WTC11 (cell line): ENCODE measurements at regions not wholly inside any gene's neighbourhood (a gene's known extent, or its start where the extent isn't known, plus 50 kb on each side); places are given as distances from the start of the nearest gene placed in this dataset.

Experiments
- ATAC-seq: fragments of 200-7000 bp; cut with Tn5 transposase; 2 replicates; pipeline ENCODE4 v1.10.0; 2021; ENCODE audit warnings: mild to moderate bottlenecking, moderate library complexity
- CTCF ChIA-PET: fragments of 300-600 bp; sonication (Branson Sonifier 250); formaldehyde crosslinking; loops from one replicate; lab custom pipeline; 2021; ENCODE audit warnings: antibody characterized with exemption; lab: Charles Lee
- POLR2A ChIA-PET: fragments of 350-600 bp; sonication (Branson Sonifier 250); formaldehyde crosslinking; loops from one replicate; lab custom pipeline; 2021; ENCODE audit warnings: antibody characterized with exemption; lab: Charles Lee
- DNase-seq: peaks from one replicate; pipeline ENCODE4 v3.0.0; 2021; ENCODE audit warnings: low spot score
- H3K27ac Mint-ChIP-seq: 2 replicates; pipeline ENCODE4 v1.8.0; 2021; ENCODE audit warnings: mixed read lengths
- H3K27me3 Mint-ChIP-seq: 2 replicates; pipeline ENCODE4 v1.8.0; 2021; ENCODE audit warnings: low read depth, mild to moderate bottlenecking, moderate library complexity, mixed read lengths
- H3K36me3 Mint-ChIP-seq: 2 replicates; pipeline ENCODE4 v1.8.0; 2021; ENCODE audit warnings: mixed read lengths
- H3K4me1 Mint-ChIP-seq: 2 replicates; pipeline ENCODE4 v1.8.0; 2022; ENCODE audit warnings: mixed read lengths
- H3K4me3 Mint-ChIP-seq: 2 replicates; pipeline ENCODE4 v1.8.0; 2021; ENCODE audit warnings: mild to moderate bottlenecking, moderate library complexity, mixed read lengths
- H3K9me3 Mint-ChIP-seq: 2 replicates; pipeline ENCODE4 v1.8.0; 2021; ENCODE audit warnings: mixed read lengths
- ATF1 ChIP-seq: sonication (generic); formaldehyde crosslinking; IDR thresholded peaks from 2 replicates; pipeline ENCODE4 v1.8.1; 2023; ENCODE audit warnings: mild to moderate bottlenecking, moderate library complexity, missing genetic modification reagents
- ATF2 ChIP-seq: sonication (generic); formaldehyde crosslinking; IDR thresholded peaks from 2 replicates; pipeline ENCODE4 v1.8.1; 2022; ENCODE audit warnings: low read depth, missing genetic modification reagents, borderline replicate concordance
- CDX4 ChIP-seq: fragments of 250-450 bp; sonication (Bioruptor Pico); IDR thresholded peaks from 2 replicates; pipeline ENCODE4 v1.9.0; 2021; ENCODE audit warnings: moderate library complexity, mild to moderate bottlenecking, inconsistent platforms, borderline replicate concordance
- E2F1 ChIP-seq: sonication (generic); formaldehyde crosslinking; IDR thresholded peaks from 2 replicates; pipeline ENCODE4 v1.8.0; 2022; ENCODE audit warnings: mild to moderate bottlenecking, missing genetic modification reagents
- E2F4 ChIP-seq: sonication (generic); formaldehyde crosslinking; IDR thresholded peaks from 2 replicates; pipeline ENCODE4 v1.8.1; 2022; ENCODE audit warnings: low read depth, mild to moderate bottlenecking, moderate library complexity, missing genetic modification reagents, borderline replicate concordance
- ESRRA ChIP-seq: sonication (generic); formaldehyde crosslinking; IDR thresholded peaks from 2 replicates; pipeline ENCODE4 v1.8.1; 2022; ENCODE audit warnings: mild to moderate bottlenecking, missing genetic modification reagents, borderline replicate concordance
- HMGA2 ChIP-seq: fragments of 250-450 bp; sonication (Bioruptor Pico); IDR thresholded peaks from 2 replicates; pipeline ENCODE4 v1.4.0; 2021; ENCODE audit warnings: mild to moderate bottlenecking, moderate library complexity
- HMGXB4 ChIP-seq: sonication (generic); formaldehyde crosslinking; IDR thresholded peaks from 2 replicates; pipeline ENCODE4 v1.8.1; 2023; ENCODE audit warnings: mild to moderate bottlenecking, moderate library complexity, missing genetic modification reagents
- JUN ChIP-seq: sonication (generic); formaldehyde crosslinking; IDR thresholded peaks from 2 replicates; pipeline ENCODE4 v1.8.0; 2023; ENCODE audit warnings: mild to moderate bottlenecking, missing genetic modification reagents
- MAX ChIP-seq: sonication (generic); formaldehyde crosslinking; IDR thresholded peaks from 2 replicates; pipeline ENCODE4 v1.8.0; 2022; ENCODE audit warnings: mild to moderate bottlenecking, missing genetic modification reagents
- MLX ChIP-seq: sonication (generic); formaldehyde crosslinking; IDR thresholded peaks from 2 replicates; pipeline ENCODE4 v1.8.1; 2023; ENCODE audit warnings: mild to moderate bottlenecking, missing genetic modification reagents, moderate library complexity
- NFE2L1 ChIP-seq: sonication (generic); formaldehyde crosslinking; IDR thresholded peaks from 2 replicates; pipeline ENCODE4 v1.8.1; 2023; ENCODE audit warnings: missing genetic modification reagents
- SMAD3 ChIP-seq: sonication (generic); formaldehyde crosslinking; IDR thresholded peaks from 2 replicates; pipeline ENCODE4 v1.8.0; 2022; ENCODE audit warnings: missing genetic modification reagents, mild to moderate bottlenecking, borderline replicate concordance
- SMAD4 ChIP-seq: sonication (generic); formaldehyde crosslinking; IDR thresholded peaks from 2 replicates; pipeline ENCODE4 v1.8.0; 2022; ENCODE audit warnings: mild to moderate bottlenecking, missing genetic modification reagents
- STAT6 ChIP-seq: sonication (generic); formaldehyde crosslinking; conservative IDR thresholded peaks from 2 replicates; pipeline ENCODE4 v1.8.1; 2023; ENCODE audit warnings: mild to moderate bottlenecking, low read depth, missing genetic modification reagents, moderate library complexity
- TCF7 ChIP-seq: sonication (generic); formaldehyde crosslinking; IDR thresholded peaks from 2 replicates; pipeline ENCODE4 v1.8.0; 2022; ENCODE audit warnings: mild to moderate bottlenecking, low read depth, missing genetic modification reagents, moderate library complexity
- ZNF396 ChIP-seq: fragments of 250-450 bp; sonication (Bioruptor Pico); IDR thresholded peaks from 2 replicates; pipeline ENCODE4 v1.8.0; 2021; ENCODE audit warnings: mild to moderate bottlenecking, moderate library complexity, borderline replicate concordance
- ZNF425 ChIP-seq: fragments of 250-450 bp; sonication (Bioruptor Pico); conservative IDR thresholded peaks from 2 replicates; pipeline ENCODE4 v1.9.0; 2021; ENCODE audit warnings: mild to moderate bottlenecking
- ZNF532 ChIP-seq: fragments of 250-450 bp; sonication (Bioruptor Pico); IDR thresholded peaks from 2 replicates; pipeline ENCODE4 v1.9.0; 2021; ENCODE audit warnings: mild to moderate bottlenecking, borderline replicate concordance

GRCh38 chr4:15234856-15235126 lies 193.0 kb upstream of the C1QTNF7 start (continued):
- no peak for TF ChIP-seq STAT6
- no peak for TF ChIP-seq TCF7
- TF ChIP-seq HMGA2 (CRISPR knock-in tag): no peak
- no peak for TF ChIP-seq MAX (CRISPR knock-in tag)
- TF ChIP-seq, all 79 proteins: peak for 0

GRCh38 chr4:15235135-15235534 lies 192.7 kb upstream of the C1QTNF7 start:
- TF ChIP-seq ZNF532 (CRISPR knock-in tag): no peak
- no peak for TF ChIP-seq SMAD4 (CRISPR knock-in tag)
- no peak for TF ChIP-seq NFE2L1 (CRISPR knock-in tag)
- no peak for TF ChIP-seq ATF1 (CRISPR knock-in tag)
- TF ChIP-seq JUN (CRISPR knock-in tag): no peak
- no peak for TF ChIP-seq SMAD3 (CRISPR knock-in tag)
- TF ChIP-seq ZNF396 (CRISPR knock-in tag): no peak
- no peak for TF ChIP-seq MAX (CRISPR knock-in tag)
- no peak for TF ChIP-seq CDX4 (CRISPR knock-in tag)
- TF ChIP-seq ATF2 (CRISPR knock-in tag): no peak
- TF ChIP-seq MLX: no peak
- TF ChIP-seq E2F4 (CRISPR knock-in tag): no peak
- TF ChIP-seq ESRRA (CRISPR knock-in tag): no peak
- TF ChIP-seq E2F1 (CRISPR knock-in tag): no peak
- TF ChIP-seq ZNF425 (CRISPR knock-in tag): no peak
- no peak for TF ChIP-seq HMGXB4
- POLR2A ChIA-PET: no interaction called here
- DNase-seq: no peak
- CTCF ChIA-PET: interaction anchor here (1.2 kb wide), 1 partner anchor 161 kb away, joined by 3 read pairs; no protein-coding TSS in a partner anchor
- no peak for ATAC-seq
- Mint-ChIP-seq H3K4me3 (no peak overlapping the region), H3K27me3 (no peaks in the 10 kb centered on the region), H3K27ac (no peak overlapping the region), H3K36me3 (no peaks in the 10 kb centered on the region), H3K4me1 (peaks cover 13% of the 10 kb centered on the region; the same call in 1 of the 2 replicates), H3K9me3 (peaks cover 4% of the 10 kb centered on the region; the same call in 1 of the 2 replicates)
